DMS153 treated with DMSO at 0.1 percent for 48 hours (cell line): ENCODE measurements at regions not wholly inside any gene's neighbourhood (a gene's known extent, or its start where the extent isn't known, plus 50 kb on each side); places are given as distances from the start of the nearest gene placed in this dataset.

Source experiments
- DNase-seq: peaks from one replicate; lab custom pipeline; 2025; ENCODE audit not compliant: unreplicated experiment; lab: John Stamatoyannopoulos, UW

DNA sequence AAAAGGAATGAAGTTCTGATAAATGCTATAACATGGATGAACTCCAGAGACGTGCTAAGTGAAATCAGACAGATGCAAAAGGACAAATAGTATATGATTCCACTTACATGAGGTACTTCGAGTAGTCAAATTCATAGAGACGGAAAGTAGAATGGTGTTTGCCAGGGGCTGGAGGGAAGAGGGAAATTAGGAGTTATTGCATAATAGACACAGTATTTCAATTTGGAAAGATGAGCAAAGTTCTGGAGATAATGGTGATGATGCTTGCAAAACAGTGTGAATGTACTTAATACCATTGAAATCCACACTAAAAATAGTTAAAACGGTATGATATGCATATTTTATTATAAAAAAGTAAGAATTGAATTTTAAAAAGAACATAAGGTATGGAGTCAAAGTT, 84.9 kb upstream of the STXBP5 start:
- no peak for DNase-seq

DNA sequence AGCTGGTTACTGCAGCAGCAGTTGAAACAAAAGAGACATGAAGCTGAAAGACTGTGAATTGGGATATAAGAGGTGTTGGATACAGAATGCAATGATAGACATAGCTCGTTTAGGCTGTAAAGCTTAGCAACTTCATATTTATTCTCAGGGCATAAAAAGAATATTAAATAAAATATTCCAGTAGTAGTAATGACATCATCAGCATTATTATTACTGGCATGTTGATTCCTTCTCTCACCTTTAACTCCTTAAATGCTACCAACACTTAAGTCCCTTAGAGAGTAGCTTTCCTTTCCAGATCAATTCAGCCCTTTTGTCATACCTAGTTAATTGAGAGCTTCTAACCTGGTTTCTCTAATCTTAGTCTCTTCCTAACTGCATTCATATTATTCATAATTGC, 81.4 kb upstream of the STXBP5 start:
- no peak for DNase-seq

DNA sequence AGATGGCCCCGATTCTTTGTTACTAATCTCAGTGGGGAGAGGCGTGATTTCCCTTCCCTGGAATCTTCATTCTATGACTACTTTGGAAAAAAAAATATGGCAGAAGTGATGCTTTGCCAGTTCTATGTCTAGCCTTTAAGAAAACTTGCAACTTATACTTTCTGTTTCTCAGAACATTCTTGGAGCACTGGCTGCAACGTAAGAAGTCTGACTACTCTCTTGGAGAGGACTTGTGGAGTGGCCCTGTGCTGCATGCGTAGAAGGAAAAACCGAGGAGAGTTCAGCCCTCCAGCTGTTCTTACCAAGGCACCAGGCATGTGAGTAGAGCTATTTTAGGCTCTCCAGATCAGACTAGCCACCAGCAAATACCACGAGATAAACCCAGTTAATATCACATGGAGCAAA, 77.6 kb upstream of the STXBP5 start:
- no peak for DNase-seq

- no peak for DNase-seq
These were observed 76.6 kb upstream of the STXBP5 start for GRCh38 chr6:147127587-147127986.

DNA sequence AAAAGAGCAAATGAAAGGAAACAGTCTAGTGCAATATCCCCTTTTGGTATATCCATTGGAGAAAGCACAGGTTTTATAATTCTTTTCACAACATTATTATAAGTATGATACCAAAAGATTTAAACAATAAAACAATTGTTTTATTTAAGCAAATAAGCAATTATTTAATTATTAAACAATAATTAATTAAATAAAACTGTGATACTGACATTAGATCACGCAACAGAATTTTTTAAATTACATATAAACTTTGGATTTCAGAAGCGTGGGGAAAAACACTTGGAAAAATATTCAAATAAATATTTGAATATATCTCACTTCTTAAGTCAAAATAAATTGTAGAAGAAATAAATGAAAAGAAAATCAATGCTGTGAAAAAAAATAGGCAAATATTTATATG, 76.2 kb upstream of the STXBP5 start:
- DNase-seq = no peak

GRCh38 chr6:147131532-147132128, 72.6 kb upstream of the STXBP5 start:
- DNase-seq = no peak

GRCh38 chr6:147132889-147133288, 71.3 kb upstream of the STXBP5 start:
- DNase-seq = no peak

DNA sequence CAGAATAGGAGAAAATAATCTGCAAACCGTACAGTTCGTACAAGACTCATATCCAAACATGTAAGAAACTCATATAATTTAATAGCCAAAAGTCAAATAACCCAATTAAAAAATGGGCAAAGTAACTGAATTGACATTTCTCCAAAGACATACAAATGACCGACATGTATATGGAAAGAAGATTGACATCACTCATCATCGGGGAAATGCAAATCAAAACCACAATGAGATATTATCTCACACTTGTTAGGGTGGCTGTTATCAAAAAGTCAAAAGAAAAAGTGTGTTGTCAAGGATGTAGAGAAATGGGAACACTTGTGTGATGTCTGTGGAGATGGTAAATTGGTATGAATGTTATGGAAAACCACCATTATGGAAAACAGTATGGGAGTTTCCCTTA, 70.5 kb upstream of the STXBP5 start:
- no peak for DNase-seq

GRCh38 chr6:147135211-147135681, 69.0 kb upstream of the STXBP5 start:
- DNase-seq = no peak

- DNase-seq = no peak
These were observed 68.2 kb upstream of the STXBP5 start for GRCh38 chr6:147136057-147136456.

- no peak for DNase-seq
These were observed 66.2 kb upstream of the STXBP5 start for GRCh38 chr6:147137986-147138385.

DNA sequence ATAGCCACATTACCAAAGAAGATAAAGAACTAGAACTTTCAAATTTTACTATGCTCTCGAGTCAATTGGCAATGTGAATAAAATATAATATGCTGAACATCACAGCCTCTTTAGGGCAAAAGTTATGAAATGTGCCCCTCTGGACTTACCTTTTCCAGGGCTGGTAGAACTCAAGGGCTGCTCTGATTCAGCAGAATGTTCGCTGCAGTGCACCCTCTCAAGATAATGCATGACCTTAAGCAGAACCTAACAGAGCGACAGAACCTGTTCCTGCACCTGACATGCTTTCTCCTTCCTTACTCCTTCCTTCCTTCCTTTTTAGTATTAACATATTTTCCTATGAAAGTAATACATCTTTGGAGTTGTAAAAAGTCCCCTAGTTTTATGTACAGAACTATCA, 65.4 kb upstream of the STXBP5 start:
- DNase-seq = no peak

GRCh38 chr6:147141711-147142308, 62.4 kb upstream of the STXBP5 start:
- no peak for DNase-seq

DNA sequence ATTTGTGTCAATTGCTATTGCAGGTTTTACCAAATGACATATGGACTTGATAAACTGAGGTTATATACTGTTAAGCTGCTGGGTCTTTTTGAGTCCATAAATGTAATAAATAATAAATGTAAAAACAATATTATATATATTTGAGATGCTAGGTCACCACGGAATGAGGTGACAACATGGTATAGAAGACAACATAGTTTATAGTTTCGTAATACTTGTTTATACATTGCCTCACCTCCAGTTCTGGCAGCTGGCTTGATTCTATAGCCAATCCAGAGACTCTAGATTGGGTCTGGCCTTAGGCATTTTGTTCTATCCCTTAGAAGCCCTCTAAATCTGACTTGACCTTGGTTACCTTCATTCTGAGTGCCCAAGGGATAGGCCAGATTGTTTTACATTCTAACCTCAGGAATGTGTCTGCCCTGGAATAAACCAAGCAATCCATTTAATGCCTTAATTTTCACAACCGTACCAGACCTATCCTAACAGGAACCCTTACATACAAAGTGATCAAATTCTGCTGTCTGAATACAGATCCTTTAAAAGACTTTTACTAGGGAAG, 61.5 kb upstream of the STXBP5 start:
- DNase-seq = no peak

DNA sequence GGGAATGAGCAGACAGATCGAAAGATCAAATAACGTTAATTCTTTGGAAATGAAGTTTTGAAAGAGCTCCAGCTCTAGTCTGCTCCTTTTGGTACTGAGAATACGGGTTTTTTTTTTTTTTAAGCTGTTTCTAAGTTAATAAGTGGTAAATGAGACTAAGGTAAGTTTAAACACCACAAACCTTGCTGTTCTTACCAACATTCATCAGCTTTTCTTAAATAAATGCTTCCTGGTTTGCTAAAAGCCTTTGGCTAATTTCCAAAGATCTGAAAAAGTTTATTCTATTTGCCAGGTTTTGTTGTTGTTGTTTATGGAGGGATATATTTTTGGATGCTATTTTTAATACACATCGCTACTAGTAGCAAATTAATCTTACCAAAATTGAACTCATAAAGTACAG, 55.1 kb upstream of the STXBP5 start:
- DNase-seq = no peak

DNA sequence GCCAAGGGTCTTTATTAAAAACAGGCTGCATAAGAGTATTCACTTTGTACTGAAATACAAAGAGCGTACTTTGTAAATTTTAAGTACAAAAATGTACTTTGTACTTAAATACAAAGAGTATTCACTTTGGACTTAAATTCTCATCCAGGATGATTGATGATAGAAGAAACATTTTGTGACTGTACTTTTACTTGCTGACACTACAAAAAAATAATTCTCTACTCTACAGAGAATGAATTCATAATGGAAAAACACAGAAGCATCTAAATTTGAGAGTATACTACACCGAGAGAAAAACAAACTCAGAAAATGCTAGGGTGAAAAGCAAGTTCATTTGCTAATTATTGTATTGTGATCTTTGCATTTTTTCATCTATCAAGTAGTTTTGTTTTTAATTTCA, 54.4 kb upstream of the STXBP5 start:
- no peak for DNase-seq

DNA sequence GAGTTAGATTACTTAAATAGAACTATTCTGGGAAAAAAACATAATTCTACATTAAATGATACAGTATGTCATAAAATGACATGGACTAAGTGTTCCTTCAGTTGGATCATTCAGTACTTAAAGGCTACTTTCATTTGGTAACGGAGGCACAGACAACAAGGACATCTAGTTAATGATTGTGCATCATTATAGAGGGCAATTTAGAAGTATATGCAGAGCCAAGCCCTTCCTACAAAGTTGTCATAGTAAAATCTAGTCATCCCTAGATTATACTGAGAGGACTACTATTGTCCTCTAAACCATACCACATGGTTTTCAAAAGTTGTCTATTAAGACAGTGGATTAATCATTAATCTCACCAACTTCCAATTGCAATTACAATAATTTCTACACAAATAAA, 53.9 kb upstream of the STXBP5 start:
- no peak for DNase-seq
